Neural progenitor cell (in vitro differentiated cells): ENCODE measurements at regions not wholly inside any gene's neighbourhood (a gene's known extent, or its start where the extent isn't known, plus 50 kb on each side); places are given as distances from the start of the nearest gene placed in this dataset.
A peak's percentile ranks its signal among the peaks of the same experiment; 100 is the strongest.

Experiments
- CTCF ChIP-seq: fragments of 200-600 bp; sonication (generic); IDR thresholded peaks from 2 replicates; pipeline ENCODE4 v1.5.1; 2017; ENCODE audit warnings: antibody characterized with exemption, mild to moderate bottlenecking
- EZH2 ChIP-seq: fragments of 200-600 bp; sonication (generic); IDR thresholded peaks from 2 replicates; pipeline ENCODE4 v1.6.1; 2017; ENCODE audit warnings: antibody characterized with exemption, mild to moderate bottlenecking, moderate library complexity

DNA sequence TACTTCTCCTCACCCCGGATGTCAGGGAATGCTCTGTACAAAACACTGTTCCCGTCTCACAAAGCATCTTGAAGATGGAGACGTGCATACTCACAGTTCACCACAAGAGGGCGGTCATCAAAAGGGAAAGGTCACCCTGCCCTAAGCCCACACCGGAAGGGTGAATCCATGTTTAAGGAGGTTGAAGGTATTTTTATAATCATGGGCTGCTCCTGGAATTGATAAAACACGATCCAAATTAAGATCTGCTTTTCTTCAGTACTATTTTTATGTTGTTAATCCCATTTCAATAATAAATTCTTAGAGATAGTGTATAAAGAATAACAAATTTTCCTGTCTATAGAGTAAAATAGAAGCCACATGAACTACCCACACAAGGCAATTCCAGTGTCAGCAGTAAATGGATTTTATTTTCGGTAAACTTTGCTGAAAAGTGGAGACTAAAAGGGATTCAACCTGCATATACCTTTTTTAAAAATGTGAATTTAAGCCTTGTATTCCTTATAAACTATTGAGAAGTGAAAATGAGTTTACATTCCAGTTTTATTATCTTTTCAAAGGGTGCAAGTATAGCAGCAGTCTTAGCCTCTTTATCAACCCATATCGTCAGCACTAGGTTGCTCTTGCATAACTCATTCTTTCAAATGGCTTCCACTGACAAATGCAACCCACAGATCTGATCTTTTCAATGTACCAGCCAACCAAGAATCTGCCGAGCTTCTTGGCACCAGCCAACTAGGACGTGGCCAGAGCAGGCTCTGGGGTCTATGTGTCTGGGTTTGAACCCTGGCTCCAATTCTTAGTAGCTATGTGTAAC lies 79.7 kb upstream of the MBOAT1 start:
- no peak for TF ChIP-seq EZH2
- peak; percentile 94 for TF ChIP-seq CTCF
